ENCODE measurements at regions not wholly inside any gene's neighbourhood (a gene's known extent, or its start where the extent isn't known, plus 50 kb on each side); places are given as distances from the start of the nearest gene placed in this dataset.

- no peak for DNase-seq
Observed at GRCh38 chr1:232476538-232476950, 153.4 kb downstream of the SIPA1L2 start.

GRCh38 chr1:232474826-232475225, 155.1 kb downstream of the SIPA1L2 start:
- no peak for DNase-seq

- DNase-seq = no peak
Observed at GRCh38 chr1:232473900-232474299, 156.0 kb downstream of the SIPA1L2 start.

DNA sequence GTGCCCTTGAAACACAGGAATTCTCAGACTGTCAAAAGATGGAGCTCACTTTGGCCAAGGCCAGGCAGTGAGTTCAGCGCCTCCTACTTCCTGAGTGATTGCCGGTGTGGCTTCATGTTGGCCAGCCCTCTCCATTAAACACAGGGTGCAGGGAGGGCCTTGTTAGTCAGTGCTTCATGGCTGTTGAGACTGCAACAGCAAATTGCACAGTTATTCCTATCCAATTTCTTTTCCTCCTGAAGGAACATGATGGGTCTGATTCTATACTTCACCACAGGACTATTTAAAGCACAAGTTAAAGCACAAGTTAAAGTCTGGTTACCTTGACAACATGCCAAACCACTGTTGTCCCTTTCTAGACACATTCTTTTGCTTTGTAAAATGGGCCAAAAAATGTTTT, 156.6 kb downstream of the SIPA1L2 start:
- DNase-seq = no peak

- no peak for DNase-seq
Observed at GRCh38 chr1:232472485-232473041, 157.4 kb downstream of the SIPA1L2 start.

DNA sequence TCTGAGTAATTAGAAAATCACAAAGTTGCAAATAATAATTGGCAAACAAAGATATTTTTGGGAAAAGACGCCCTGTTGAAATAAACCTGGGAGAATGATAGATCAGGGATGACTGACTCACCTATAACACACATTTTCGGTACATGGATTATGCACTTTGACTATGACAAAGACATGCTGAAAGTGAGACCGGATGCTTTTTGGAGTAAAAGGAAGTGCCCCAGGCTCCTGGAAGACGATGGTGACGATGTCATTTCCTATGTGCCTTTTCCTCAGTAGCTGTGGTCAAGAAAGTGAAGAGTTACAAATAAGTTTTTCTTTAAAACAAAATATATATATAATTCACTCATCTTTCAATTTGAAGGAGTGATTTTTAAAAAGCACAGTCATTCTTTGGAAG, 158.7 kb downstream of the SIPA1L2 start:
- DNase-seq = no peak

DNA sequence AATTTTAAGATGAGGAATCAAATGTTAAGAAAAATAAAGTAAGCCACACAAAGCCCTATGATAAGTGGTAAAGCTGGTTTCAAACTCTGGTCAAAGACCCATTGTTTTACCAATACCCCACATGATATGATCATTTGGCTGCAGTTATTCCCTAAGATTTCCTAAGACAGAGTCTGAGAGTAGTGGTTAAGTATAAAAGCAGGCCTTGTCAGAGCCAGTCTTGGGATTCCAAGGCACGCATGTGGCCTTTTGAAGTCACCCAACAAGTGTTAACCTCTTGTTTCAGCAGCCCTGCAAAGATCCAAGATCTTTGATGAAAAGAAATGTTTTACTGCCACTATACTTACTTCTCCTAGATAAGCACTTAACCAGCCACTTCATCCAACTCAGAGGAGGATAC, 159.2 kb downstream of the SIPA1L2 start:
- DNase-seq = no peak

DNA sequence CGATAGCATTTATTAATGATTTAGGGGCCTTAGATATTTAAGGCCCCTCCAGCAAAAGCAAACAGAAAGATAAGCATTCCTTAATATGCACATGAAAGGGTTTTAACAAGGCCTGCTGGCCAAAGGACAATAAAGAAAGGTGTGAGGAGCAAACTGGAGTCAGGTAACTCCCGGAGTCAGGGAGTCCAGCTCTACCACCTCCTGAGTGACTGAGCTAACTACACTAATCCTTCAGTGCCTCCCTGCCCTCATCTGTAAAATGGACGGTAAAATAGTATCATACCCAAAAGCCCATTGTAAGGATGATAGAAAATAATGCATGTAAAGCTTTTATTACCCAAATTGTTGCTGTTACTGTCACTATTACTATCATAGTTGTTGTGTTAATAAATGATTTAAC, 161.7 kb downstream of the SIPA1L2 start:
- DNase-seq = no peak

DNA sequence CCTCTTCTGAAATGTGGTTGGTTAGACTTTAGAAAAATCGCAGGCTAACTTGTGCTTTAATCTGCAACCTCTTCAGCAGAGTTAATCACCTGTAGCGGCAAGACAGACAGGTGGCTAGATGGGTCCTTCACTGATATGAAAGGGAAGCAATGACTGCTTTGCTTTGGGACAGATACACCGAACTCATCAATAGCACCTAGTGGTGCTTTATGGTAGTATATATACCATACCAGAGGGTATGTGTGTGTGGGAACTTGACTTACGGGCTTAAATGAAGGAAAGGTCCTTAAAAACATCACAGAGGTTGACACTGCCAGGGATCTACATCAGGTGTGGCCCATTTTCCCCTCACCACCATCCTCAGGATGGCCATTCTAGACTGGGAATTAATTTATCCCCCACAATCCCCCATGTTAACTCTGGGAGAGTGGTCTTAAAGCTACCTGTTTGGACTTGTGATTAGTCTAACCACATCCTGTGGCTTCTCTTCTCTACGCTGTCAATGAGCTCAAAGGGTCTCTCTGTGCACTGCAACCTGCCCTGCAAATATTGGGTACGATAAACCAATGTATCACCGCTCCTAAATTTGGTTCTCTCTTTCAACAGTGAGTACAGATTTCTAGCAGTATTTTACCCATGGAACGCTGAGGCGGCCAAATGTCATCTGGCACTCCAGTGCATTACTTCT, 162.7 kb downstream of the SIPA1L2 start:
- no peak for DNase-seq

DNA sequence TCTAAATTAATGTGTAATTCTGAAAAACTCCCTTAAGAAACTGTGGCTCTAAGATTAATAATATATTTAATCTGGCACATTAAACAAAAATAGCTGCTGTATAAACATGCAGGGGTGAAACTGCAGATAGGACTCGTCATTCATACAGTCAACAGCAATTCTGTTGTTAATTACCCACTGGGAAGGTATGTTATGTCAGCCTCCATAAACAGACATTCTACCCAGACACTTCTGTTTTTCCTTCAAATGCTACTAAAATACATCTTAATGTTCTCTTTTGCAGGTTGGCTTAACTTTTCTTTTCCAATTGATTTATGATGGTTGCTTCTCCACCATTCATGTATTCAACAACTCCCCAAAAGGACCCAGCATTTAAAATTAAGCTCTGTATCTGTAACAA, 165.6 kb downstream of the SIPA1L2 start:
- no peak for DNase-seq

DNA sequence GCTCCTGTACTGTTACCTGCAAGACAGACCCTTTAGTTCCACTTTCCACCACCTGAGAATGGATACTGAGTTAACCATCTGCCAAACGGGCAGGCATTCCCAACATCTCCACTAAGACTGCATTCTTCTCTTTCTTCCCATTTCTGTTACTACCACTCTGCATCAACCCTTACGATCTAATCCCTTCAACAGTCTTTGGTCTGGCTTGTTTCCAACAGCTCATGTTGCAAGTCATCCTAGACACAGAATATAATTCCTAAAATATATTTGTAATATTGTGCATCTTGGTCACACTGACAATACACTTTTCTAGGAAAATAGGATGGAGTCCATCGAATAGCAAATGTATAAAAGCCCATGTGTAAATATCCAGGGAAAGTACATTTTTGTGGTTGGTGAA, 166.7 kb downstream of the SIPA1L2 start:
- no peak for DNase-seq

- DNase-seq = no peak
Observed at GRCh38 chr1:232462213-232462612, 167.7 kb downstream of the SIPA1L2 start.

- no peak for DNase-seq
Observed at GRCh38 chr1:232459826-232460225, 170.1 kb downstream of the SIPA1L2 start.

GRCh38 chr1:232459087-232459486, 170.8 kb downstream of the SIPA1L2 start:
- no peak for DNase-seq

DNA sequence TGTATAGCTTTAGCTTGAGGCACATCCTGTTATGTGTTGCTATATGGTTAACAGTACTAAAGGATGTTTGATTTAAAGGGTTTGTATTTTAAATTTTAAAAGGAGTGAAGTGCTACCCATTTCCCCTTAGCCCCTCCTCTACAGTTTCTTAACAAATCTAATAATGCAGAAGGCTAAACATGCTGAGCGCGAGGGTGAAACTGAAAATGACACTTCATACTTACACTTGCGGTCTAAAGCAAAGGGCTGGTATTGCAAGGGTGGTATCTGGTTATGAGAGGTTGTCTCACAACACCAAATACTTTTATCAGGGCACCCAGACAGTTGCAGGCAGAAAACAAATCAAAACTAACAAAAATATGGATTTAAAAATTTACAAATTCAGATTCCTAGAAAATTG, 172.3 kb downstream of the SIPA1L2 start:
- DNase-seq = no peak

DNA sequence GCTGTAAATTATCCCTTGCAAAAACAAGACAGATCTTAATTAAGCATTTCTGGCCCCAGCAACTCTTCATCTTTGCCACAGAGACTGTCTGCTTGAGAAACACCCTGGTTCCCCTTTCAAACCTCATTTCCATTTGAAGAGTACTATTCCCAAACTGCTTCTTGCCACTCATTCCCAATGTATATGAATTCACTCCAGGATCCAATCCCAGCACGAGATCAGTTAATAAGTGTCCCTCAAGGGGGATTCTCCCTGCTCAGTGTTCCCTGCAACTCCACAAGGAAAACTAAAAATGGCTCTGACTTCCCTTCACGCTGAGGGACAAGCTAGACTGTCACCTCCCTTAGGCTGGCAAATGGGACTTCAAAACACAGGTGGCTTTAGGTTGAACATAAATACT, 173.2 kb downstream of the SIPA1L2 start:
- DNase-seq = no peak

DNA sequence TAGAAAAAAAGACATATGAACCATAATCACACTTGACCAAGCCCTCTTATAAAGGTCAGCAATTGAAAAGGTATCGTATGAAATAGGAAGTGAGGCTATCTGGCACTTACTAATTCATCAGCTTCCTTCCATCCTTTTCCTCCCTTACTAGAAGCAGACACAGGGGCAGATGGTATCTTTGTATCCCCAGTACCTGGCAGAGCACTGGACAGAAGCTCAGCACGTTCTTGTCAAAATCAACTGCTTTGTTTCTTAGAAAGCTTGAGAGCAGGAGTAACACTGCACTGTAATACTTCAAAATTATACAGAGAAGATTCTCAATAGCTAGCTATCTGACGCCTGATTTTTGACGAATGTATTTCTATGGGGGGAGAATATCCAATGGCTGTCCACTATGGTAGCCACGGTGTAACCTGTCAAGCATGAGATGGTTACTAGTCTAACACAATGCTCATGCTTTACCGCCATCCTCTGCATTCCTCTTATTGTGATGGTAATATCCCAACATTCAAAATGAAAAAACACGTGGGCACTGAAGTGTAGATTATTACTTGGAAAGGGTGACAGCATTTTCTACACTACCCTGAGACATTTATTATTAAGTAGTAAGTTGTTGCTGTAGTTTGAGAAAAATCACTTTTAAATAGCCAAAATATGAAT, 175.6 kb downstream of the SIPA1L2 start:
- DNase-seq = no peak

- DNase-seq = no peak
Observed at GRCh38 chr1:232452736-232453440, 177.0 kb downstream of the SIPA1L2 start.

- no peak for DNase-seq
Observed at GRCh38 chr1:232452117-232452516, 177.8 kb downstream of the SIPA1L2 start.

- DNase-seq = no peak
Observed at GRCh38 chr1:232451506-232451905, 178.4 kb downstream of the SIPA1L2 start.

DNA sequence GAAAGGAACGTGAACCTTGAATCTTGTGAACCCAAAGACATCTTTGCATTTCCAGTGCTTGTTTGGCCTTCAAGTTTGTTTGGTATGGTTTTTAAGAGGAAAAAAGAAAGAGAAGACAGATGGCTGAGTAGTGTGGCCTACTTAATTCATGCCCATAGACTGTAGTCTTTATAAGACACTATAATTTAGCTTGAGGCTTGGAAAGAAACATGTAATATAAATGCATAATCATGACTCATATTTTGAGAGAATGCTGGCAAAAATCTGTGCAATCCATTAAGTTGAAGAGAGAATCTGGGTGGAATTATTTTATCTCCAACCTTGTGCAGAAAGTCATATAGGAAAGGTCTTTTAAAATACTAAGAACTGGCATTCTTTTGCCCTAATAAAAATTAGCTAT, 179.3 kb downstream of the SIPA1L2 start:
- no peak for DNase-seq

GRCh38 chr1:232447125-232447524, 182.8 kb downstream of the SIPA1L2 start:
- DNase-seq = no peak
